ENCODE measurements at regions not wholly inside any gene's neighbourhood (a gene's known extent, or its start where the extent isn't known, plus 50 kb on each side); places are given as distances from the start of the nearest gene placed in this dataset.

- WGBS, 5 donors, result 77 to 90% (median 89%) methylated on average over 8 to 10 of the region's 10 CpGs
- Histone ChIP-seq H3K9me3 (no peaks in the 10 kb centered on the region), H3K4me1 (peaks cover 0 to 29% (median 6%) of the 10 kb centered on the region in 4 donors), H3K4me3 (no peak overlapping the region), H3K36me3 (no peaks in the 10 kb centered on the region), H3K27me3 (no peaks in the 10 kb centered on the region), H3K27ac (peak overlapping the region in 2 of 5 donors; percentile 13 to 15)
- no peak for TF ChIP-seq POLR2A (IDR thresholded peaks at IDR 0.05)
- TF ChIP-seq, protein P1, sequence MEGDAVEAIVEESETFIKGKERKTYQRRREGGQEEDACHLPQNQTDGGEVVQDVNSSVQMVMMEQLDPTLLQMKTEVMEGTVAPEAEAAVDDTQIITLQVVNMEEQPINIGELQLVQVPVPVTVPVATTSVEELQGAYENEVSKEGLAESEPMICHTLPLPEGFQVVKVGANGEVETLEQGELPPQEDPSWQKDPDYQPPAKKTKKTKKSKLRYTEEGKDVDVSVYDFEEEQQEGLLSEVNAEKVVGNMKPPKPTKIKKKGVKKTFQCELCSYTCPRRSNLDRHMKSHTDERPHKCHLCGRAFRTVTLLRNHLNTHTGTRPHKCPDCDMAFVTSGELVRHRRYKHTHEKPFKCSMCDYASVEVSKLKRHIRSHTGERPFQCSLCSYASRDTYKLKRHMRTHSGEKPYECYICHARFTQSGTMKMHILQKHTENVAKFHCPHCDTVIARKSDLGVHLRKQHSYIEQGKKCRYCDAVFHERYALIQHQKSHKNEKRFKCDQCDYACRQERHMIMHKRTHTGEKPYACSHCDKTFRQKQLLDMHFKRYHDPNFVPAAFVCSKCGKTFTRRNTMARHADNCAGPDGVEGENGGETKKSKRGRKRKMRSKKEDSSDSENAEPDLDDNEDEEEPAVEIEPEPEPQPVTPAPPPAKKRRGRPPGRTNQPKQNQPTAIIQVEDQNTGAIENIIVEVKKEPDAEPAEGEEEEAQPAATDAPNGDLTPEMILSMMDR (IDR thresholded peaks at IDR 0.05), result no peak
- TF ChIP-seq EP300 (IDR thresholded peaks at IDR 0.05), result no peak
- no peak for TF ChIP-seq POLR2AphosphoS5 (IDR thresholded peaks at IDR 0.05)
- peak in 1 of 2 donors; percentile 19 for DNase-seq
- intact Hi-C loops (cut with DNase I; ENCODE audit: low total_unique reads), result no loop called here
These were observed 116.7 kb upstream of the COPS8 start for GRCh38 chr2:236968880-236969534.

GRCh38 chr2:236969767-236970655 is 115.7 kb upstream of the COPS8 start:
- Histone ChIP-seq H3K27me3 (no peaks in the 10 kb centered on the region), H3K9me3 (no peaks in the 10 kb centered on the region), H3K36me3 (no peaks in the 10 kb centered on the region), H3K4me3 (no peak overlapping the region), H3K4me1 (peaks cover 0 to 29% (median 6%) of the 10 kb centered on the region in 4 donors), H3K27ac (peak overlapping the region in 2 of 5 donors; percentile 7 to 44)
- WGBS, 5 donors, result 76 to 84% (median 80%) methylated on average over 17 of the region's 17 CpGs
- peak; percentile 23 to 25 for DNase-seq
- TF ChIP-seq EP300 (IDR thresholded peaks at IDR 0.05), result no peak
- TF ChIP-seq, protein P1 (IDR thresholded peaks at IDR 0.05), result no peak
- TF ChIP-seq POLR2A (IDR thresholded peaks at IDR 0.05), result no peak
- TF ChIP-seq POLR2AphosphoS5 (IDR thresholded peaks at IDR 0.05), result no peak
- intact Hi-C loops (cut with DNase I; ENCODE audit: low total_unique reads), result no loop called here

- peak in 1 of 2 donors; percentile 3 for DNase-seq
- Histone ChIP-seq H3K4me3 (no peak overlapping the region), H3K27me3 (no peaks in the 10 kb centered on the region), H3K27ac (peak overlapping the region in 2 of 5 donors; percentile 9 to 44), H3K9me3 (no peaks in the 10 kb centered on the region), H3K4me1 (peaks cover 0 to 29% (median 6%) of the 10 kb centered on the region in 4 donors), H3K36me3 (no peaks in the 10 kb centered on the region)
- no peak for TF ChIP-seq POLR2AphosphoS5 (IDR thresholded peaks at IDR 0.05)
- TF ChIP-seq POLR2A (IDR thresholded peaks at IDR 0.05), result no peak
- no peak for TF ChIP-seq EP300 (IDR thresholded peaks at IDR 0.05)
- TF ChIP-seq, protein P1 (IDR thresholded peaks at IDR 0.05), result no peak
- intact Hi-C loops (cut with DNase I; ENCODE audit: low total_unique reads), result no loop called here
- 86 to 91% (median 89%) methylated on average over 3 of the region's 3 CpGs for WGBS, 5 donors
These were observed 115.1 kb upstream of the COPS8 start for GRCh38 chr2:236970656-236971010.

GRCh38 chr2:236971131-236971821 is 114.4 kb upstream of the COPS8 start:
- WGBS, 5 donors, result 65 to 75% (median 70%) methylated on average over 15 of the region's 15 CpGs
- Histone ChIP-seq H3K27me3 (no peaks in the 10 kb centered on the region), H3K4me1 (peaks cover 0 to 29% (median 6%) of the 10 kb centered on the region in 4 donors), H3K4me3 (no peak overlapping the region), H3K27ac (peak overlapping the region in 3 of 5 donors; percentile 9 to 44 (median 33)), H3K36me3 (no peaks in the 10 kb centered on the region), H3K9me3 (no peaks in the 10 kb centered on the region)
- peak; percentile 25 to 47 for DNase-seq
- TF ChIP-seq EP300 (IDR thresholded peaks at IDR 0.05) (no peak), POLR2A (IDR thresholded peaks at IDR 0.05) (no peak), POLR2AphosphoS5 (IDR thresholded peaks at IDR 0.05) (no peak)
- TF ChIP-seq, protein P1 (IDR thresholded peaks at IDR 0.05), result no peak
- intact Hi-C loops (cut with DNase I; ENCODE audit: low total_unique reads), result no loop called here
